HL-60 (cell line): ENCODE measurements at regions not wholly inside any gene's neighbourhood (a gene's known extent, or its start where the extent isn't known, plus 50 kb on each side); places are given as distances from the start of the nearest gene placed in this dataset.

Experiments
- CTCF ChIP-seq: IDR thresholded peaks from one replicate; pipeline ENCODE4 v1.5.1; 2011; ENCODE audit warnings: low read length, control low read depth, inconsistent platforms; ENCODE audit not compliant: insufficient read depth
- GABPA ChIP-seq: IDR thresholded peaks from 2 replicates; pipeline ENCODE4 v1.6.1; 2012; ENCODE audit warnings: low read depth
- POLR2AphosphoS5 ChIP-seq: IDR thresholded peaks from 2 replicates; pipeline ENCODE4 v1.6.1; 2012; ENCODE audit warnings: low read depth
- REST ChIP-seq: IDR thresholded peaks from 2 replicates; pipeline ENCODE4 v1.6.1; 2012; ENCODE audit warnings: low read depth; ENCODE audit not compliant: insufficient replicate concordance
- SPI1 ChIP-seq: IDR thresholded peaks from 2 replicates; pipeline ENCODE4 v1.6.1; 2012; ENCODE audit warnings: low read depth, mild to moderate bottlenecking, borderline replicate concordance

- TF ChIP-seq POLR2AphosphoS5 (no peak), REST (no peak), CTCF (no peak), GABPA (no peak), SPI1 (no peak)
These were observed 306.4 kb downstream of the COL12A1 start for GRCh38 chr6:74899416-74899815.
